Body of pancreas (tissue), 4 donors: ENCODE measurements at regions not wholly inside any gene's neighbourhood (a gene's known extent, or its start where the extent isn't known, plus 50 kb on each side); places are given as distances from the start of the nearest gene placed in this dataset.

Source experiments
- ATAC-seq: fragments of 150-250 bp; one replicate; pipeline ENCODE4 v1.9.1; 2016
- DNase-seq, 4 donors: peaks; one replicate each; pipeline ENCODE4 v3.0.0-alpha.2; 2019
- H3K27ac ChIP-seq, 4 donors: fragments of 200-600 bp; sonication (generic); 1 replicate in 3 of 4; 2 replicates in 1 of 4; pipeline versions ENCODE4 v1.5.1 to v1.6.1; 2016 to 2019; ENCODE audit warnings: mild to moderate bottlenecking in 1 of 4, mixed read lengths in 1 of 4, moderate library complexity in 1 of 4
- H3K27me3 ChIP-seq, 2 donors: fragments of 200-600 bp; sonication (generic); one replicate each; pipeline ENCODE4 v1.6.0; 2016; ENCODE audit warnings: mild to moderate bottlenecking in 1 of 2
- H3K36me3 ChIP-seq, 2 donors: fragments of 200-600 bp; sonication (generic); replicated peaks in 1 of 2; 2 replicates each; pipeline ENCODE4 v1.5.1; 2016; ENCODE audit warnings: low read depth in 2 of 2; ENCODE audit not compliant: insufficient read depth in 1 of 2
- H3K4me1 ChIP-seq: fragments of 200-600 bp; sonication (generic); one replicate; pipeline ENCODE4 v1.6.0; 2016
- H3K4me3 ChIP-seq, 2 donors: fragments of 200-600 bp; sonication (generic); 1 replicate in 1 of 2; 2 replicates in 1 of 2; pipeline ENCODE4 v1.5.1; 2016 to 2019
- H3K9me3 ChIP-seq, 3 donors: fragments of 200-600 bp; sonication (generic); 1 replicate in 2 of 3; 2 replicates in 1 of 3; pipeline ENCODE4 v1.5.1; 2016
- CTCF ChIP-seq, 7 experiments: fragments of 450-650 bp in 4 of 7; fragments of 200-600 bp in 3 of 7; sonication (generic) in 3 of 7; IDR thresholded peaks; one replicate each; pipeline ENCODE4 v1.5.1; 2016 to 2019; ENCODE audit warnings: antibody characterized with exemption in 7 of 7
- POLR2A ChIP-seq, 3 donors: fragments of 450-650 bp; IDR thresholded peaks; one replicate each; pipeline ENCODE4 v1.6.1; 2016; ENCODE audit warnings: antibody characterized with exemption in 3 of 3, mild to moderate bottlenecking in 2 of 3
- WGBS, 2 donors: methylation state at CpG; one replicate each; pipeline ENCODE4 v1.1.5; 2017; 5-methylcytosine and 5-hydroxymethylcytosine counted together
- intact Hi-C: fragments of 100-400 bp; cut with DNase I; formaldehyde crosslinking; loops from one replicate; pipeline ENCODE4 v1.15.1; 2023

- DNase-seq (no peak), ATAC-seq (no peak)
- no peaks in the 10 kb centered on the region for H3K4me1 ChIP-seq
- H3K4me3 ChIP-seq: no peak overlapping the region
- intact Hi-C loops: no loop called here
- WGBS, 2 donors: 62 to 76% methylated on average over 1 of the region's 1 CpG
- H3K27ac ChIP-seq: no peak overlapping the region
- H3K9me3 ChIP-seq: no peaks in the 10 kb centered on the region
- TF ChIP-seq CTCF (IDR thresholded peaks at IDR 0.05): no peak
- TF ChIP-seq POLR2A (IDR thresholded peaks at IDR 0.05): no peak
- H3K27me3 ChIP-seq: no peaks in the 10 kb centered on the region
- no peaks in the 10 kb centered on the region for H3K36me3 ChIP-seq
Measured at GRCh38 chr20:55266361-55266760, 739.0 kb downstream of the CBLN4 start.

- intact Hi-C loops: no loop called here
- no peak for TF ChIP-seq POLR2A (IDR thresholded peaks at IDR 0.05)
- TF ChIP-seq CTCF (IDR thresholded peaks at IDR 0.05): no peak
- Histone ChIP-seq H3K4me1 (no peaks in the 10 kb centered on the region), H3K36me3 (no peaks in the 10 kb centered on the region), H3K27ac (peak overlapping the region in 1 of 4 donors; percentile 52), H3K4me3 (no peak overlapping the region), H3K9me3 (no peaks in the 10 kb centered on the region), H3K27me3 (no peaks in the 10 kb centered on the region)
- WGBS, 2 donors: 15 to 24% methylated on average over 2 of the region's 2 CpGs
- ATAC-seq (no peak), DNase-seq (peak in 1 of 4 donors; percentile 8)
Measured at GRCh38 chr20:55264703-55265239, 740.5 kb downstream of the CBLN4 start.

GRCh38 chr20:55258559-55258958, 746.8 kb downstream of the CBLN4 start:
- H3K4me3 ChIP-seq: no peak overlapping the region
- no peaks in the 10 kb centered on the region for H3K36me3 ChIP-seq
- H3K27ac ChIP-seq: no peak overlapping the region
- no peak for TF ChIP-seq POLR2A (IDR thresholded peaks at IDR 0.05)
- TF ChIP-seq CTCF (IDR thresholded peaks at IDR 0.05): no peak
- DNase-seq: no peak
- H3K9me3 ChIP-seq: no peaks in the 10 kb centered on the region
- WGBS, 2 donors: 11 to 29% methylated on average over 2 of the region's 2 CpGs
- intact Hi-C loops: no loop called here
- H3K27me3 ChIP-seq: no peaks in the 10 kb centered on the region
- no peaks in the 10 kb centered on the region for H3K4me1 ChIP-seq
- no peak for ATAC-seq

GRCh38 chr20:55255016-55255415, 750.3 kb downstream of the CBLN4 start:
- no peak for DNase-seq
- intact Hi-C loops: no loop called here
- 86 to 89% methylated on average over 5 to 6 of the region's 6 CpGs for WGBS, 2 donors
- Histone ChIP-seq H3K4me3 (no peak overlapping the region), H3K27ac (no peak overlapping the region), H3K4me1 (peaks cover 6% of the 10 kb centered on the region), H3K9me3 (no peaks in the 10 kb centered on the region), H3K36me3 (no peaks in the 10 kb centered on the region), H3K27me3 (no peaks in the 10 kb centered on the region)
- no peak for ATAC-seq
- TF ChIP-seq POLR2A (IDR thresholded peaks at IDR 0.05) (no peak), CTCF (IDR thresholded peaks at IDR 0.05) (no peak)

GRCh38 chr20:55253781-55254180, 751.5 kb downstream of the CBLN4 start:
- DNase-seq (no peak), ATAC-seq (peak; percentile 66)
- Histone ChIP-seq H3K36me3 (no peaks in the 10 kb centered on the region), H3K27ac (no peak overlapping the region), H3K9me3 (no peaks in the 10 kb centered on the region), H3K4me1 (peaks cover 6% of the 10 kb centered on the region), H3K27me3 (no peaks in the 10 kb centered on the region), H3K4me3 (no peak overlapping the region)
- intact Hi-C loops: no loop called here
- TF ChIP-seq CTCF (IDR thresholded peaks at IDR 0.05): no peak
- no peak for TF ChIP-seq POLR2A (IDR thresholded peaks at IDR 0.05)
- WGBS, 2 donors: 27 to 51% methylated on average over 1 of the region's 1 CpG
